ENCODE measurements at regions not wholly inside any gene's neighbourhood (a gene's known extent, or its start where the extent isn't known, plus 50 kb on each side); places are given as distances from the start of the nearest gene placed in this dataset.

- TF ChIP-seq CTCF (IDR thresholded peaks at IDR 0.05) (peak in 2 of 6 experiments; percentile 13 to 29), POLR2A (IDR thresholded peaks at IDR 0.05) (no peak)
Measured at GRCh38 chr10:78231939-78232338, 198.3 kb downstream of the RPS24 start.

All from thyroid gland (tissue), 4 donors.